HG02623 (cell line): ENCODE measurements at regions not wholly inside any gene's neighbourhood (a gene's known extent, or its start where the extent isn't known, plus 50 kb on each side); places are given as distances from the start of the nearest gene placed in this dataset.

Experiments
- ATAC-seq: cut with Tn5 transposase; IDR thresholded peaks from one replicate; pipeline ENCODE4 v1.9.1; 2021; ENCODE audit warnings: moderate library complexity; ENCODE audit not compliant: unreplicated experiment

GRCh38 chr2:176500901-176501300, 231.7 kb downstream of the MTX2 start:
- ATAC-seq = no peak

GRCh38 chr2:176501617-176502016, 232.4 kb downstream of the MTX2 start:
- ATAC-seq = no peak

GRCh38 chr2:176502619-176503018, 233.4 kb downstream of the MTX2 start:
- no peak for ATAC-seq

- ATAC-seq = no peak
These were observed 234.5 kb downstream of the MTX2 start for GRCh38 chr2:176503776-176504175.

- ATAC-seq = no peak
These were observed 235.2 kb downstream of the MTX2 start for GRCh38 chr2:176504440-176504839.

- no peak for ATAC-seq
These were observed 238.5 kb downstream of the MTX2 start for GRCh38 chr2:176507786-176508185.

- ATAC-seq = no peak
These were observed 239.1 kb downstream of the MTX2 start for GRCh38 chr2:176508374-176508773.

- ATAC-seq = peak; percentile 48
These were observed 239.9 kb downstream of the MTX2 start for GRCh38 chr2:176508984-176509740.

GRCh38 chr2:176514276-176514675, 245.0 kb downstream of the MTX2 start:
- ATAC-seq = no peak

GRCh38 chr2:176514805-176515500, 245.7 kb downstream of the MTX2 start:
- no peak for ATAC-seq

GRCh38 chr2:176516051-176516602, 246.9 kb downstream of the MTX2 start:
- no peak for ATAC-seq

- ATAC-seq = no peak
These were observed 249.6 kb downstream of the MTX2 start for GRCh38 chr2:176518823-176519222.

GRCh38 chr2:176521878-176522670, 252.8 kb downstream of the MTX2 start:
- ATAC-seq = no peak

- ATAC-seq = no peak
These were observed 255.8 kb downstream of the MTX2 start for GRCh38 chr2:176525086-176525485.

- ATAC-seq = no peak
These were observed 258.0 kb downstream of the MTX2 start for GRCh38 chr2:176526995-176527901.

GRCh38 chr2:176531608-176532007, 262.4 kb downstream of the MTX2 start:
- no peak for ATAC-seq

GRCh38 chr2:176533505-176534193, 264.4 kb downstream of the MTX2 start:
- no peak for ATAC-seq

- no peak for ATAC-seq
These were observed 265.7 kb downstream of the MTX2 start for GRCh38 chr2:176534798-176535466.

- ATAC-seq = no peak
These were observed 266.3 kb downstream of the MTX2 start for GRCh38 chr2:176535467-176536113.
